Urinary bladder (tissue), 3 donors: ENCODE measurements at regions not wholly inside any gene's neighbourhood (a gene's known extent, or its start where the extent isn't known, plus 50 kb on each side); places are given as distances from the start of the nearest gene placed in this dataset.

Experiments used
- DNase-seq: peaks from one replicate; pipeline ENCODE4 v3.0.0-alpha.2; 2015; ENCODE audit errors: extremely low spot score
- H3K27ac ChIP-seq: one replicate; pipeline ENCODE4 v1.5.1; 2013; ENCODE audit warnings: low read depth, mild to moderate bottlenecking, moderate library complexity
- H3K36me3 ChIP-seq: one replicate; pipeline ENCODE4 v1.6.1; 2013; ENCODE audit warnings: mild to moderate bottlenecking, moderate library complexity; ENCODE audit not compliant: insufficient read depth
- H3K4me1 ChIP-seq: one replicate; pipeline ENCODE4 v1.6.1; 2013; ENCODE audit warnings: mild to moderate bottlenecking, moderate library complexity; ENCODE audit not compliant: insufficient read depth
- H3K4me3 ChIP-seq: one replicate; pipeline ENCODE4 v1.5.1; 2013; ENCODE audit warnings: low read depth, low read length
- WGBS: extraction: QIAGEN DNeasy Blood & Tissue Kit; methylation state at CpG from one replicate; pipeline ENCODE4 v1.1.7; 2013; 5-methylcytosine and 5-hydroxymethylcytosine counted together
- donor health status: healthy with polysubstance abuse.
- donor health status: healthy.

DNA sequence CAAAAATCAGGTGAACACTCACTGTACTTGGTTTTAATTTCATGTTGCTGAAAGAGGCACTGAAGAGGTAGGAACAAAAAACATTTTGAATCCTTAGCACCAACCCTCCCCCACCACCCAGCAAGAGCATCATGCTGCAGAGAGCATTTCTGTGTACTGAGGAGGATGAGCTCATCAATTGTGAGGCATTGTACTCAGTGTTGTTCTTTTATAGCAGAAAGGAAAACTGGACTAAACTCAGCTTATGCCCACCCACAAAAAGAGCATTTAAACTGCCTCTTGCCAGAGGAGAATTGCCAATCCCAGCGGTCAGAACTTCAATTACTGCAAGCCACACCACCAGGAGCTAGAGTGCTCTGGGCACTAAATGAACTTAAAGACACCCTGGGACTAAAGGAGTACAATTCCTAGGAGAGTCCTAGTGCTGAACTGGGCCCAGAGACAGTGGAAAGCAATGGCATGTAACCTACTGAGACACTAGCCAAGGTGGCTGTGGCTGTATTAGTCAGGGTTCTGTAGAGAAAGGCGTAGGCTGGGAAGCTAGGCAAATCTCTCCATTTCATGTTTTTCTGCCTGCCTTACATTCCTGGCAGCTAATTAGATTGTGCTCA lies 280.7 kb upstream of the KLHL4 start:
- Histone ChIP-seq H3K36me3 (no peaks in the 10 kb centered on the region), H3K4me1 (no peaks in the 10 kb centered on the region), H3K27ac (no peak overlapping the region), H3K4me3 (no peak overlapping the region)
- no peak for DNase-seq
- WGBS: 78% methylated on average over 2 of the region's 2 CpGs

DNA sequence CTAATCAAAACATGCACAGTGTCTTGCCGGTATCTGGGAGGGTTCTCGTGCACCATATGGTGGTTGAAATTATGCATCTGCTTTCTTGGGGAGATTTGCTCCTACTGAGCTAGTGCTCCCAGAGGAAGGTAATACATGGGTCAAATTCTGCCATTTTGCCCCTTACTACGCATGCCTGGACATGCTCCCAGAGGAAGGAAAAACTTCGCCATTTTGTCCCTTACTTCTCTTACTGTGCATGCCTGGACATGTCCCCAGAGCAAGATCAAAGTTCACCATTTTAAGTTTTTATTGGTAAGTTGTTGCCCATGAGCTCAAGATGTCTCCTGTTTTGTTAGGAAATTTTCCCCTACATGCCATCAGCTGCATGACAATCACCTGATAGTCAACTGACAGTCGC lies 252.1 kb upstream of the KLHL4 start:
- Histone ChIP-seq H3K4me3 (no peak overlapping the region), H3K4me1 (no peaks in the 10 kb centered on the region), H3K36me3 (no peaks in the 10 kb centered on the region), H3K27ac (no peak overlapping the region)
- DNase-seq: no peak
- 61% methylated on average over 5 of the region's 5 CpGs for WGBS

DNA sequence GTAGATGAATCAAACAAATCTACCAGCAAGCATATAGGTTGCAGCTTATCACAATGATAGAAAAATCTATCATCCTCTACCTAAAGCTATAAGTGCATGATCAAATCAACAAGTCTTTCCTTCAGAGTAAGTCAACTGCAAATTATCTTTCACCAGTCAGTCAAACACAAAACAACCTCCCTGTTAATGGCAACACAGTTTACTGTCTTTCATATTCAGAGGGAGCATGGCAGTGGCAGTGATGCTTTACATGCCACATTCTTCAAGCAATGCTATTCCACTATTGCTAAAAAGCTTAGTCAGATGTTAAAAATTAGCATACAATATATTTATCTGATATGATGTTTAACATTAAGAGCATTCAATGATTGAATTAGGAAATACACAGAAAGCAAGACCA lies 245.1 kb upstream of the KLHL4 start:
- Histone ChIP-seq H3K36me3 (no peaks in the 10 kb centered on the region), H3K4me1 (no peaks in the 10 kb centered on the region), H3K4me3 (no peak overlapping the region), H3K27ac (no peak overlapping the region)
- no peak for DNase-seq

DNA sequence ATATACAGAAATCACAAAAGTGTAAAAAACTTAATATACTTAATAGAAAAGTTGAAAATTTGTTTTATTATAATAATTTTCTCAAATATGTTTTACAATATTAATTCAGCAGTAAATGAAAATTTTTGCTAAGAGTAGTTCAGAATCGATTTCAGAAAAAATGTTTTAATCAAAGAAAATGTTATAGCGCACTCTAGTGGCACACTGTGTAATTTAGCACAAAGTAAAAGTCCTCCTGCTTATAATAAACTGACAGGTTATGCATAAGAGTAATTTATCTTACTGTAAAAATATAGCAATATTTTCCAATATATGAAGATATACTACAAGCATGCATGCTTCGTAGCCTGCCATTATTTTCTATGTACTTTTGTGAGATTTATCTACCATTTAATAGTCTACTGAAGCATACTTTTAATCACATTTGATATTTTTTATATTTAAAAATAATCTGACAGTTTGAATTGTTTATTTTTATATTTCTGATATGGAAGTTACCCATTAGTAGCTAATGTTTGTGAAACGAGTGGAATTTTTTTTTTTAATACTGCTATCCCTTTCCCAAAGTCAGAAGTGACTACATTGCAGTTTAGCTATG lies 217.9 kb upstream of the KLHL4 start:
- 3% methylated on average over 4 of the region's 4 CpGs for WGBS
- DNase-seq: no peak
- no peaks in the 10 kb centered on the region for H3K36me3 ChIP-seq

DNA sequence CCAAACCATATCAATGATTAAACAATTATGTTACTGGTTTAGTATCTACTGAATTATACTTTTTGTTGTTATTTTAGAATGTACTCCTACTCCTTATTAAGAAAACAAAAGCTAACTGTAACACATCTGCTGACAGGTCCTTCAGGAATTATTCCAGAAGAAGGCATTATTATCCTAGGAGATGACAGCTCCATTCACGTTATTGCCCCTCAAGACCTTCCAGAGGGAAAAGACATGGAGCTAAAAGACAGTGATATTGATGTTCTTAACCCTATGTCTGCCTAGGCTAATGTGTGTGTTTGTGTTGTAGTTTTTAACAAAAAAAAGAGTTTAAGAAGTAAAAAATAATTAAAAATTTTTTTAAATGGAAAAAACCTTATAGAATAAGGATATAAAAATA lies 206.8 kb upstream of the KLHL4 start:
- Histone ChIP-seq H3K4me3 (no peak overlapping the region), H3K4me1 (no peaks in the 10 kb centered on the region), H3K36me3 (no peaks in the 10 kb centered on the region), H3K27ac (no peak overlapping the region)
- DNase-seq: no peak
- 34% methylated on average over 1 of the region's 1 CpG for WGBS

More for the DNA sequence above, 217.9 kb upstream of the KLHL4 start:
- Histone ChIP-seq H3K4me3 (no peak overlapping the region), H3K4me1 (no peaks in the 10 kb centered on the region), H3K27ac (no peak overlapping the region)

DNA sequence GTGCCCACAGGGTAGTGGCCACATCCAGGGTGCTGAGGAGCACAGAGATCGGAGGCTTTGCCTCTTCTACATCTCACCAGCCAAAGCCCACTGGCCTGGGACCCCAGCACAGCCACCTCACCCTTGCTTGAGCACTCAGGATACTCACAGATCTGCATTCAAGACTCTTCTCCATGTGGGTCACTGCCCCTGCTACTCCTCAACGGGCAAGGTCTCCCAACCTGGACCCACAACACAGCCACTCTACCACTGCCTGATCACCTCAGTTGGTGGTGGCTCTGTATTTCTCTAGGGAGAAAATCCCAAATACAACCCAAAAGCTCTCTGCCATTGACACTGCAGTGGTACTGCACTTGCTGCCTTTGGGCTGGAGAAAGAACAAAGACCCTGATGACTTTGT lies 190.3 kb upstream of the KLHL4 start:
- H3K4me1 ChIP-seq: no peaks in the 10 kb centered on the region
- H3K27ac ChIP-seq: no peak overlapping the region
- 93% methylated on average over 2 of the region's 2 CpGs for WGBS
- H3K4me3 ChIP-seq: no peak overlapping the region
- no peaks in the 10 kb centered on the region for H3K36me3 ChIP-seq
- no peak for DNase-seq

DNA sequence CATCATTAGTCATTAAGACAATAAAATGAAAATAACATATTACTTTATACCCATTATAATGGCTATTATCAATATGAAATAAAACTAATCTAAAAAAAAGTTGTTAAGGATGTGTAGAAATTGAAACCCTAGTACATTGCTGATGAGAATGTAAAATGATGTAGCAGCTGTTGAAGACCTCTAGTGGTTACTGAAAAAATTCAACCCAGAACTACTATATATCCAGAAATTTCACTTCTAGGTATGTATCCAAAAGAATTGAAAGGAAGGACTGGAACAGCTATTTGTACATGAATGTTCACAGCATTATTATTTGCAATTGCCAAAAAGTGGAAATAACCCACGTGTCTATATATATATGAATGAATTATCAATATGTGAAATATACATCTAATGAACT lies 180.3 kb upstream of the KLHL4 start:
- WGBS: 64% methylated on average over 1 of the region's 1 CpG
- DNase-seq: no peak
- H3K27ac ChIP-seq: no peak overlapping the region
- no peak overlapping the region for H3K4me3 ChIP-seq
- H3K36me3 ChIP-seq: no peaks in the 10 kb centered on the region
- H3K4me1 ChIP-seq: no peaks in the 10 kb centered on the region

DNA sequence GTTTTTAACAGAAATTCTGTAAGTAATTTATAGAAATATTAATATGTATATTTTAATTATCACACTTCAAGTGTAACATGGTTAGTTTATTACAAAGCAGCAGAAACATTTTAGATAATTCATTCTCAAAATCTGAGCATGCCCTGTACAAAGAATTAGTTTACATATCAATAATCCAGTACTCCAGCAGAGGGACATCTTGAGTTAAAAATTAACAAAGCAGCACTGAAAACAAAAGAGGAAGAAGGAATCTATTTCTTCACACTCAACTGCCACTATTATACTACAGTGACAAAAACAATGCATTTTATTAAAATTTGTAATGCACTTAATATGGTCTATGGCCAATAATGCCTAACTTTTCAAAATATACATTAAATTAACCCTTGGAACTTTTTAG lies 179.1 kb upstream of the KLHL4 start:
- no peak overlapping the region for H3K27ac ChIP-seq
- no peaks in the 10 kb centered on the region for H3K4me1 ChIP-seq
- no peak overlapping the region for H3K4me3 ChIP-seq
- H3K36me3 ChIP-seq: no peaks in the 10 kb centered on the region
- no peak for DNase-seq

DNA sequence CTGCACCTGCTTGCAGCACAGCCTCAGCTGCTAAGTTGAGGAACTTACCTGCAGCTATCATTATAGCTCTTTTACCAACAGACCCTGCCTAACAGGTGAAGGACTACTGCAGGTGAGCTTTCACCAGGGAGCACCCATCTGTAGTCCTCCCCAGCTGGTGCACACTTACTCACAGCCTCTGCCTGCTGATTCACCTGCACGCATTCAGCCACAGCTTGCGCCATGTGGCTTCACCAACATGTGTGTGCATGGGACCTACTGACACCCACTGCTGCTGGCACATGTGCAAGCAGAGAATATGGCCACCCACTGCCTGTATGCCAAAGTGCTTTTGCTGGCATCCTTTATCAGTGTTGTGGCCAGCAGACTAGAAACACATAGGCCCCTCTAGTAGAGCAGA lies 146.7 kb upstream of the KLHL4 start:
- Histone ChIP-seq H3K36me3 (no peaks in the 10 kb centered on the region), H3K4me1 (no peaks in the 10 kb centered on the region), H3K4me3 (no peak overlapping the region), H3K27ac (no peak overlapping the region)
- DNase-seq: no peak
- 100% methylated on average over 2 of the region's 2 CpGs for WGBS

DNA sequence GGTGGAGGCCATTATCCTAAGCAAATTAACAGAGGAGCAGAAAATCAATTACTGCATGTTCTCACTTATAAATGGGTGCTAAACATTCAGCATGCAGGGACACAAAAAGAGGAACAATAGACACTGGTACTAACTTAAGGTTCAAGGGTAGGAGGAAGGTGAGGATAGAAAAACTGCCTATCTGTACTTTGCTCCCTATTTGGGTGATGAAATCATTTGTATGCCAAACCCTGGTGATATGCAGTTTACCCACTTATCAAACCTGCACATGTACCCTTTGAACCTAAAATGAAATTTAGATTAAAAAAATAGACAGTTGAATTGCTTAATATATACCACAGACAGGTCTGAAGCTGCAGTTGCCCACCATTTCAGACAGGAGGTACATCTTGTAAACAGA lies 143.3 kb upstream of the KLHL4 start:
- no peak for DNase-seq
- no peak overlapping the region for H3K27ac ChIP-seq
- H3K4me1 ChIP-seq: no peaks in the 10 kb centered on the region
- no peaks in the 10 kb centered on the region for H3K36me3 ChIP-seq
- H3K4me3 ChIP-seq: no peak overlapping the region

DNA sequence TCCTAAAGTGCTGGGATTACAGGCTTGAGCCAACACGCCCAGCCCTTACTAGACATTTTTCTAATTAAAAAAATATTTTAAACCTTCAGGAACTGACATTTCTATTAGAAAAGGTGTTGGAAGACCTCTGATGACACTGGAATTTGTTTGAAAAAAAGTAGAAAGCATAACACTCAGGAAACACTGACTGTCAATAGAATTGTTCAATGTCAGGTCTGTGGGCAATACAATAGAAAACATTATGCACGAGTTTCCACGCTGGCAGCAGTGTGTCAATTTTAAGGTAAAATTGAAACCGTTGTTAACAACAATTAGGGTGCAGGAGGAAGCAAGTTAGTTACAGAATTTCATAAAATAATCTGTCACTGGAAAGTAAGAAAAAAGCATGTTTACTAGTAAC lies 140.7 kb upstream of the KLHL4 start:
- no peaks in the 10 kb centered on the region for H3K4me1 ChIP-seq
- no peak overlapping the region for H3K27ac ChIP-seq
- H3K36me3 ChIP-seq: no peaks in the 10 kb centered on the region
- no peak for DNase-seq
- 89% methylated on average over 4 of the region's 4 CpGs for WGBS
- H3K4me3 ChIP-seq: no peak overlapping the region

DNA sequence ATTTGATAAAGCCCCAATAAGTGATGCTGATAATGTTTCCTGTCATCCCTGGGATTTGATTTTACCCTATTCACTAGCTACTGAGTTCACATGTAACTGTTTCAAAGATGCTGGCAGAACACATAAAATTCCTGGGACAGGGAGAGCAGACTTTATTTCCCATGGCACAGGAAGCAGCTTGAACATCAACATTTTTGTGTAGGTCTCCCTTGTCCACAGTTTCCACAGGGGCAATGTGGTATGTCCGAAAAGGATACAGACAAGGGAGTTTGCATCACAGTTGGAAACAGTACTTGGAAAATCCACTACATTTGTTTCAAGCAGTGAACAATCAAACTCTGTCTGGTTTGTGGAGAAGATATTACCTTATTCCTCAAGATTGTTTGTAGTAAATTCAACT lies 129.2 kb upstream of the KLHL4 start:
- Histone ChIP-seq H3K27ac (no peak overlapping the region), H3K36me3 (no peaks in the 10 kb centered on the region), H3K4me3 (no peak overlapping the region), H3K4me1 (no peaks in the 10 kb centered on the region)
- DNase-seq: no peak
- whole genome bisulfite sequencing: 85% methylated on average over 1 of the region's 1 CpG

DNA sequence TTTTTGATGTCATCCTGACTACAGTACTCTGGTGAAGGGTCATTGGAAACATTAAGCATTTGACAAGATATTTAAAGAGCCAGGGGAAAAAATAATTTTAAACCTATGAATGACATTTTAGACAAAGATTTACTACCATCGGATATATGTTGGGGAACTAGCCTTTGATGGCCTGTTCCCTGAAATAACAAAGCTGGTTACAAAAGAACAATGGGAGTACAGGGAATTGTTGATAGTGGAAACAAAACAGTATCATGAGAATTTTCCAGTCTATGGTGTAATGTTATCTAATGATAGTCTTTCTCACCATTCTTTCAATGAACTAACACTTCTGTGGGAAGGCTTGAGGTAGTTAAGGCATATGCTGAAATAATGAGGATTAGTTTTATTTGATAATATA lies 125.9 kb upstream of the KLHL4 start:
- no peak for DNase-seq
- H3K27ac ChIP-seq: no peak overlapping the region
- H3K4me3 ChIP-seq: no peak overlapping the region
- no peaks in the 10 kb centered on the region for H3K36me3 ChIP-seq
- 59% methylated on average over 1 of the region's 1 CpG for WGBS
- H3K4me1 ChIP-seq: no peaks in the 10 kb centered on the region

DNA sequence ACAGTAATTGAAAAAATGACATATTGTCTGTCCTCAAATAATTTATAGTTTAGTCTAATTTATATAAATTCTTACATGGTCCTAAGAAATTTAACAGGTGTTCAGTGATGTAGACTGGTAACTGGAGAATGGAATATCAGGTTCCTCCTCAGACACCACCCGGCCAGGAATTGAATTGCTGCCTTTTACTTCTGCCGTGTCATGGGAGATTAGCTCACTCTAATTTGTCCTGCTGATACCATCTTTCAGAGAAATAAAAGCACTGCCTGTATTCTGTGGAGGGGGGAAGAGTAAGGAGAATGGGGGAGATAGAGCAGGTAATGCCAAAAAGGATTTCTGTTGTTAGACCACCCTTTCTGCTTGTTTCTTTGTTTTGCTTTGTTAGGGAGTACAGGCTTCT lies 125.2 kb upstream of the KLHL4 start:
- no peak for DNase-seq
- Histone ChIP-seq H3K27ac (no peak overlapping the region), H3K4me1 (no peaks in the 10 kb centered on the region), H3K36me3 (no peaks in the 10 kb centered on the region), H3K4me3 (no peak overlapping the region)
- 65% methylated on average over 2 of the region's 2 CpGs for WGBS
